DND-41 (cell line): ENCODE measurements at regions not wholly inside any gene's neighbourhood (a gene's known extent, or its start where the extent isn't known, plus 50 kb on each side); places are given as distances from the start of the nearest gene placed in this dataset.

Experiments
- ATAC-seq: fragments of 200-7000 bp; cut with Tn5 transposase; 3 replicates; pipeline ENCODE4 v1.9.1; 2021; ENCODE audit warnings: low read depth; ENCODE audit not compliant: insufficient read depth
- DNase-seq: peaks from one replicate; pipeline ENCODE4 v3.0.0-alpha.2; 2020
- H2AFZ ChIP-seq: 2 replicates; pipeline ENCODE4 v1.6.0; 2012; ENCODE audit warnings: low read depth, low read length
- H3K27ac ChIP-seq: 2 replicates; pipeline ENCODE4 v1.5.1; 2012; ENCODE audit warnings: low read length, inconsistent platforms
- H3K27me3 ChIP-seq: fragments of 200-600 bp; sonication (generic); 2 replicates; pipeline ENCODE4 v1.6.0; 2012; ENCODE audit warnings: low read length, mild to moderate bottlenecking, inconsistent platforms; ENCODE audit not compliant: insufficient read depth, poor library complexity
- H3K36me3 ChIP-seq: 2 replicates; pipeline ENCODE4 v1.5.1; 2012; ENCODE audit warnings: low read length, inconsistent platforms; ENCODE audit not compliant: insufficient read depth
- H3K4me1 ChIP-seq: 2 replicates; pipeline ENCODE4 v1.5.1; 2012; ENCODE audit warnings: mild to moderate bottlenecking, low read length; ENCODE audit not compliant: insufficient read depth
- H3K4me2 ChIP-seq: 2 replicates; pipeline ENCODE4 v1.6.0; 2012; ENCODE audit warnings: mild to moderate bottlenecking, moderate library complexity, low read length, inconsistent platforms; ENCODE audit not compliant: insufficient read depth
- H3K4me3 ChIP-seq, 2 experiments: fragments of 200-600 bp in 1 of 2; shearing (Covaris generic) in 1 of 2; 2 replicates each; pipeline ENCODE4 v1.5.1; 2012 to 2016; ENCODE audit warnings: inconsistent platforms in 2 of 2, low read length in 2 of 2, mild to moderate bottlenecking in 2 of 2, low read depth in 1 of 2, moderate library complexity in 1 of 2
- H3K79me2 ChIP-seq: 2 replicates; pipeline ENCODE4 v1.6.0; 2012; ENCODE audit warnings: low read length, inconsistent platforms; ENCODE audit not compliant: insufficient read depth
- H3K9ac ChIP-seq: 2 replicates; pipeline ENCODE4 v1.6.0; 2012; ENCODE audit warnings: low read depth, mild to moderate bottlenecking, inconsistent platforms, low read length, moderate library complexity
- H3K9me3 ChIP-seq: 2 replicates; pipeline ENCODE4 v1.5.1; 2012; ENCODE audit warnings: low read length, moderate library complexity, mild to moderate bottlenecking, inconsistent platforms; ENCODE audit not compliant: insufficient read depth, severe bottlenecking
- H4K20me1 ChIP-seq: 2 replicates; pipeline ENCODE4 v1.6.0; 2012; ENCODE audit warnings: low read length; ENCODE audit not compliant: insufficient read depth
- EZH2 ChIP-seq: IDR thresholded peaks from 3 replicates; pipeline ENCODE4 v1.6.1; 2012; ENCODE audit warnings: borderline replicate concordance, low read depth, mild to moderate bottlenecking, moderate library complexity, low read length, inconsistent platforms; ENCODE audit not compliant: severe bottlenecking
- TF ChIP-seq, protein P1 (sequence below): IDR thresholded peaks from 2 replicates; pipeline ENCODE4 v1.5.1; 2012; ENCODE audit warnings: borderline replicate concordance, low read length, moderate library complexity, mild to moderate bottlenecking; ENCODE audit not compliant: poor library complexity, severe bottlenecking; ENCODE audit errors: extremely low read depth

DNA sequence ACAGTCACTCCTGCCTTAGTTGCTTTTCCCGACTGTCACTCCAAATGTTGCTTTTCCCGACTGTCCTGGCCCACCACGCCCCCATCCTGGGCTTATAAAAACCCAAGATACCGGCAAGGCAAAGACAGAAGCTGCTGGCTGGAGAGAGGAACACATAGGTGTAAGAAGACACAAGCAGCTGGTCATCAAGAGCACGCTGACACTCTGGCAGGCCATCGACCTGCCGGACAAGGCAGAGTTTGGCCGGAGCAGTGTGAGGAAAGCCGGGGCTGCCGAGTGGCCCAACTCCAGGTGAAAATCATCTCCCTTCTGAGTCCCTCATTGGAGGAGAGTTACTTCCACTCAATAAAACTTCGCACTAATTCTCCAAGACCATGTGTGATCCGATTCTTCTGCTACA, 349.5 kb downstream of the SLITRK1 start:
- no peaks in the 10 kb centered on the region for H3K79me2 ChIP-seq
- no peak for ATAC-seq
- H3K4me1 ChIP-seq, result no peaks in the 10 kb centered on the region
- H3K27ac ChIP-seq, result no peak overlapping the region
- no peak overlapping the region for H3K9ac ChIP-seq
- H3K9me3 ChIP-seq, result peaks cover under 1% of the 10 kb centered on the region
- H3K4me3 ChIP-seq, result no peak overlapping the region
- no peak for DNase-seq
- no peaks in the 10 kb centered on the region for H4K20me1 ChIP-seq
- no peak overlapping the region for H2AFZ ChIP-seq
- TF ChIP-seq EZH2, result no peak
- TF ChIP-seq, protein P1, sequence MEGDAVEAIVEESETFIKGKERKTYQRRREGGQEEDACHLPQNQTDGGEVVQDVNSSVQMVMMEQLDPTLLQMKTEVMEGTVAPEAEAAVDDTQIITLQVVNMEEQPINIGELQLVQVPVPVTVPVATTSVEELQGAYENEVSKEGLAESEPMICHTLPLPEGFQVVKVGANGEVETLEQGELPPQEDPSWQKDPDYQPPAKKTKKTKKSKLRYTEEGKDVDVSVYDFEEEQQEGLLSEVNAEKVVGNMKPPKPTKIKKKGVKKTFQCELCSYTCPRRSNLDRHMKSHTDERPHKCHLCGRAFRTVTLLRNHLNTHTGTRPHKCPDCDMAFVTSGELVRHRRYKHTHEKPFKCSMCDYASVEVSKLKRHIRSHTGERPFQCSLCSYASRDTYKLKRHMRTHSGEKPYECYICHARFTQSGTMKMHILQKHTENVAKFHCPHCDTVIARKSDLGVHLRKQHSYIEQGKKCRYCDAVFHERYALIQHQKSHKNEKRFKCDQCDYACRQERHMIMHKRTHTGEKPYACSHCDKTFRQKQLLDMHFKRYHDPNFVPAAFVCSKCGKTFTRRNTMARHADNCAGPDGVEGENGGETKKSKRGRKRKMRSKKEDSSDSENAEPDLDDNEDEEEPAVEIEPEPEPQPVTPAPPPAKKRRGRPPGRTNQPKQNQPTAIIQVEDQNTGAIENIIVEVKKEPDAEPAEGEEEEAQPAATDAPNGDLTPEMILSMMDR, result no peak
- no peaks in the 10 kb centered on the region for H3K27me3 ChIP-seq
- H3K36me3 ChIP-seq, result no peaks in the 10 kb centered on the region
- no peak overlapping the region for H3K4me2 ChIP-seq

GRCh38 chr13:83531022-83531421, 351.3 kb downstream of the SLITRK1 start:
- no peak for TF ChIP-seq EZH2
- TF ChIP-seq, protein P1, result no peak
- no peak overlapping the region for H3K9ac ChIP-seq
- H3K27me3 ChIP-seq, result no peaks in the 10 kb centered on the region
- no peaks in the 10 kb centered on the region for H4K20me1 ChIP-seq
- DNase-seq (no peak), ATAC-seq (no peak)
- H3K27ac ChIP-seq, result no peak overlapping the region
- no peaks in the 10 kb centered on the region for H3K36me3 ChIP-seq
- H3K4me1 ChIP-seq, result no peaks in the 10 kb centered on the region
- H3K79me2 ChIP-seq, result no peaks in the 10 kb centered on the region
- H2AFZ ChIP-seq, result no peak overlapping the region
- H3K9me3 ChIP-seq, result no peaks in the 10 kb centered on the region
- H3K4me2 ChIP-seq, result no peak overlapping the region
- H3K4me3 ChIP-seq, result no peak overlapping the region

DNA sequence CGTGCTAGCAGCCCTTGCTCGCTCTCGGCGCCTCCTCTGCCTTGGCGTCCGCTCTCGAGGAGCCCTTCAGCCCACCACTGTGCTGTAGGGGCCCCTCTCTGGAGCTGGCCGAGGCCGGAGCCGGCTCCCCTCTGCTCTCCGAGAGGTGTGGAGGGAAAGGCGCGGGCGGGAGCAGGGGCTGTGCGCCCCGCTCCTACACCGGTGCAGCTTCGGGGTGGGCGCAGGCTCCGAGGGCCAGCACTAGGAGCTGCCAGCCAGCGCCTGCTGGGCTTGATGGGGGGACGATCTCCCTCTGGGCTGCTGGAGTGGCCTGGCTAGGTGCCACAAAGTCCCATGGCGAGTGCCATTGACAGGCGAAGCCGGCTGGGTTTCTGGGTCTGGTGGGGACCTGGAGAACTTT, 365.5 kb downstream of the SLITRK1 start:
- no peaks in the 10 kb centered on the region for H3K79me2 ChIP-seq
- DNase-seq, result no peak
- no peaks in the 10 kb centered on the region for H4K20me1 ChIP-seq
- no peak for TF ChIP-seq EZH2
- TF ChIP-seq, protein P1, result no peak
- no peak overlapping the region for H3K27ac ChIP-seq
- H2AFZ ChIP-seq, result no peak overlapping the region
- peaks cover 2% of the 10 kb centered on the region for H3K9me3 ChIP-seq
- H3K4me2 ChIP-seq, result no peak overlapping the region
- H3K36me3 ChIP-seq, result no peaks in the 10 kb centered on the region
- no peak for ATAC-seq
- H3K4me1 ChIP-seq, result no peaks in the 10 kb centered on the region
- no peak overlapping the region for H3K4me3 ChIP-seq
- no peak overlapping the region for H3K9ac ChIP-seq
- H3K27me3 ChIP-seq, result no peaks in the 10 kb centered on the region
